Activated CD4-positive, alpha-beta T cell treated with anti-CD3 and anti-CD28 coated beads, Interleukin-10, Interleukin-2, amounts not matched to agents 100 ng/mL and 50 ng/mL, durations not matched to agents 16 hours and 8 hours (primary cell): ENCODE measurements at regions not wholly inside any gene's neighbourhood (a gene's known extent, or its start where the extent isn't known, plus 50 kb on each side); places are given as distances from the start of the nearest gene placed in this dataset.
"Not testable (repeated sequence)": the region's sequence is repeated elsewhere in the genome, so short reads cannot be mapped to it uniquely, and the experiment has no call there.

Source experiments
- DNase-seq: peaks from one replicate; pipeline ENCODE4 v3.0.0-alpha.2; 2020

- no peak for DNase-seq
Observed at GRCh38 chr7:69192134-69192533, 406.1 kb upstream of the AUTS2 start.

GRCh38 chr7:69193061-69193460 lies 405.2 kb upstream of the AUTS2 start:
- DNase-seq: no peak

GRCh38 chr7:69196593-69196992 lies 401.7 kb upstream of the AUTS2 start:
- DNase-seq: no peak

GRCh38 chr7:69198250-69198649 lies 400.0 kb upstream of the AUTS2 start:
- DNase-seq: no peak

- DNase-seq: no peak
Observed at GRCh38 chr7:69199041-69199440, 399.2 kb upstream of the AUTS2 start.

GRCh38 chr7:69199661-69200060 lies 398.6 kb upstream of the AUTS2 start:
- DNase-seq: no peak

- DNase-seq: no peak
Observed at GRCh38 chr7:69203871-69204270, 394.4 kb upstream of the AUTS2 start.

DNA sequence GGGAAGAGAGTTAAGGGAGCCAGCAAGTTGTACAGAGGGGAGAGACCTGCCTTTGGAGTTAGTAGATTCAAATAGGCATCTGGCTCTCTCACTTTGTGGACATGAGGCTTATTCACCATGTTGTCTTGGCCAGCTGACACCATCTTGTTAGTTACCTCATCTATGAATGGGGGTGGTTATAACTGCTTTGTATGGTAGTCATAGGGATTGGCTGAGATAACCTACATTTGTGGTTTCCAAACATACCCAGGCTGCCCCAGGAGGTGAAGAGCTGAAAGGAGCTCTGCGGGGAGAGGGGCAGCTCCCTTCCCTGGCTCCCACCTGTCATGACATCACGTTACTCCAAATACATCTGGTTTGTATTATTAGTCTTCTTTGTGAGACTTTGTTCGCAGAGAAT lies 393.3 kb upstream of the AUTS2 start:
- no peak for DNase-seq

DNA sequence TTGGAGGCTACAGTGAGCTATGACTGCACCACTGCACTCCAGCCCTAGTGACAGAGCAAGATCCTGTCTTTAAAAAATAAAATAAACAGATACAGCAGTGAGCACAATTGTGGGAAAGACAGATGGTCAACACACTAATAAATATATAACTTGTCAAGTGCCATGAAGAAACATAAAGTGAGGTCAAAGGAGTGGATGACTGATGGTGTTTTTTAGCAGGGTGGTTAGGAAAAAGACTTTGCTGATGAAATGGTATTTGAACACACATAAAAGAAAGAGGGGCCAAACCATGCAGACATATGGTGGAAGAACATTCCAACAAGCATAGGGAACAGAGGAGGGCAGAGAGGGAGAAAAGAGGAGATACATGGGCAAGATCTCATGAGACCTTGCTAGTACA lies 392.7 kb upstream of the AUTS2 start:
- DNase-seq: no peak

- no peak for DNase-seq
Observed at GRCh38 chr7:69208276-69208675, 390.0 kb upstream of the AUTS2 start.

GRCh38 chr7:69208848-69209247 lies 389.4 kb upstream of the AUTS2 start:
- no peak for DNase-seq

DNA sequence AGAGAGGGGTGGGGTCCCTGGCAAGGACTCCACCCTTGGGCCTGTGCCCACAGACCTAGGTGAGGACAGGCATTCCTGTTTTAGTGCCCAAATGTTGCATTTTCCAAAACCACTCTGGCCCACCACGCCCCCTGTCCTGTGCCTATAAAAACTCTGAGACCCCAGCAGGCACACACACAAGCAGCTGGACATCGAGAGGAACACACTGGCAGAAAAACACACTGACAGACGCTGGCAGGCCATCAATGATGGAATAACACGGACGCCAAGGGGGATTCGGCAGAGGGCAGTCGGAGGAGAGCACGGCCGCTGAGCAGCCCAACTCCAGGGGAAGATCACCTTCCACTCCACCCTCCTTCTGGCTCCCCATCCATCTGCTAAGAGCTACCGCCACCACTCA lies 386.9 kb upstream of the AUTS2 start:
- no peak for DNase-seq

GRCh38 chr7:69211739-69212138 lies 386.5 kb upstream of the AUTS2 start:
- no peak for DNase-seq

DNA sequence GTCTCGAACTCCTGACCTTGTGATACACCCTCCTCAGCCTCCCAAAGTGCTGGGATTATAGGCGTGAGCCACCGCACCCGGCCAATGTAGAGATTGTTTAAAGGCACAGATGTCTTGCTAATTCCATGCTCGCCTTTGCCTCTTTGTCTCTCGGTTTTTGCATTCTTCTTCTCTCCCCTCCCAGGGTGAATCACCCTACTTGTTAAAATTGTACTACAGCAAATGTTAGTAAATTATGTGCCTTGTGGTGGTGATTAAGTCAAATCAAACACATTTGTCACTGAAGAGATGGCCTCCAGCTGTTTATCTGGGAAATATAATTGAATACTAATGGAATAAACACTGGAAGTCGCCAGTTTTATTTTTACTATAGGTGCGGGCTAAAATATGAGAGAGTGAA lies 384.4 kb upstream of the AUTS2 start:
- DNase-seq: no peak

- not testable (repeated sequence) for DNase-seq
Observed at GRCh38 chr7:69215516-69215915, 382.8 kb upstream of the AUTS2 start.

DNA sequence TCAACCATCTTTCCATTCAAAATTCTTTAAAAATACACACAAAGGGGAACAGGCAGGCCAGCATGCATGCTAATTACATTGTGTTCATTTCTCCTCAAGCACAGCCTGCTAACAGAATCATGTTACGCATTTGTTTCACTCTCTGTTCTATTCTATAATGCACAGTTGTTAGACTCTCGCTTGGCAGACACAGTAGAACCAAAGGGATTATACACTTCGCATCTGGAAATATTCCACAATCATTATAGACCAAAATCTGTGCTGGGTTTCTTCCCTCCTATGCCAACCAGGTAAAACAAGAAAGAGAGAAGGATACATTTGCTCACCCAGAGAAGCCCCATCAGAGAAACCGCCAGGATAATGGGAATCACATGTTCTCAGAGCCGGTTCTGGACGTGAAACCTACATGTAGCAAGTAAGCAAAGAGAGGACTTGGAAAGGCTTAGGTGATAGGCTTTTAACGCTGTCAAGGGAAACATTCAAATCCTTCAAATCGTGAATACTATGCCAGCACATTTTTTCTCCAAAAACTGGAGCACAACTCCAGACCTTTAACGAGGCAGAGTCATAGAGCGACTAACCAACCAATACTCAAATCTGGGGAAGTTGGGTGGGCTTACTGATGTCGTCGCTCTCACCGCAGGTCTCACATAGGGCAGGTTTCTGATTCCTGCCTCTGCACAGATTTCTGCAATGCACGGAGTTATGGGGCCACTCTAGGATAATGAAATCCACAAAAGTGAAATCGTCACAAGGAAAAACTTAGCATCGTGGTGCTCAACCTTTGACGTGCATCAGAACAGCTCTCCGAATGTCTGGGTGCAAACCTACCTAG lies 380.5 kb upstream of the AUTS2 start:
- DNase-seq: no peak

DNA sequence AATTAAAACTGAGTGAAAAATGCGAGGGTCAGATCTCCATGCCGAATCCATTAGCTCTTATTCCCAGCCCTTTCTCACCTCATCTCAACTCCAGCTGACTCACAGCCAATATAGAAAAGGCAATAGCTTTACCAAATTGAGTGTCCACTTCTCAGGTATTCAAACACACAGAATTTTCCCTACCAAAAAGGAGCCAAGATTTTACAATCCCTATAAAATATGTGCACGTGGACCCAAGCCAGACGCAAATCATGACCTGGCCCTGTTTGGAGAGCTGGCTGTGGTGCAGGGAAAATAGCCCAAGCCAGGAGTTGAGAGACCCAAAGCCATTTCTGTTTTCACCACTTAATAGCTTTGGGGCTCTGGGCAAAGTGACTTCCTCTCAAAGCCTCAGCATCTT lies 379.7 kb upstream of the AUTS2 start:
- DNase-seq: no peak

DNA sequence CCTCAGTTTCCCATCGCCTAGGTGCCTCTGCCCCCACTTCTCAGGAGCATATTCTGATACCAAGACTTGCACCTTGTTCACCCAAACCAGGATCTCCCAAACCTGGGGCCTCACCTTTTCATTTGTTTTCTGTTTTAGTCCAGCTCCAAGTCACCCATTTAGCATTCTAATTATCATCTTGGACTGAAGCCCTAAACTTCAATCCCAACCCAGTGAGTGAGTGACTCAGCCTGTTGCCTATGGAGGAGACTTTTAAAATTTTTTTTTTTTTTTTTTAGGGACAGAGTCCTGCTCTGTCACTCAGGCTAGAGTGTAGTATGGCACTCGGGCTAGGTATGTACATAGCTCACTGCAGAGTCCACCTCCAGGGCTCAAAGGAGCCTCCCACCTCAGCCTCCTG lies 378.9 kb upstream of the AUTS2 start:
- no peak for DNase-seq

DNA sequence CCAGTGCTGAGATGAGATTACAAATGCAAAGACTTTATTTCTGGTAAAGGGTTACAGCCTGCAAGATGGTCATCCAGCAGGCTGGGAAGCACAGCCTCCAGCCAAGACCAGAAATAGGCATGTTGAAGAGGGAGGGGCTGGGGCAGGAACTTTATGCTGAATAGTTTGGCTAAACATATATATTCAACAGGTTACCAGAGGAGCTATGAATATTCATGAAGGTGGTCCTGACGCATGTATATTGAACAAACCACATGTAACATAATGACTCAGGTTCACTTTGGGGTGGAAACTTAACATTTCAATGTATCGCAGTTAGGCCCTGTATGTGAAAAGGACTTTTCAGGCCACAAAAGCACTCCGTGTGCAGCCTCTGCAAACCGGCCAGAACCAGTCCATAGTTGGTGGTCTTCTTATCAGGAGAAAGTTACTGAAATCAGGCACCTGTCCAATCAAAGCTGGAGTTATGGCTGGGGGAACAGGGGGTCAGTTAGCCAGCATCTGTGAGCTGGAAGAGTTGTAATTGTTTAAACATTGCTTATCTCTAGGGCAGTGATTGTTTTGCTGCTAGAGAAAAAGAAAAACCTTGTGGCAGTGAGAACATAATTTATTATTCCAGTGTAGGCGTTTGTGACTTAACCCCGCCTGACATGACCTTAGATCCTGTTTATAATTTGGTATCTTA lies 372.9 kb upstream of the AUTS2 start:
- no peak for DNase-seq

GRCh38 chr7:69228212-69228811 lies 370.0 kb upstream of the AUTS2 start:
- DNase-seq: no peak

DNA sequence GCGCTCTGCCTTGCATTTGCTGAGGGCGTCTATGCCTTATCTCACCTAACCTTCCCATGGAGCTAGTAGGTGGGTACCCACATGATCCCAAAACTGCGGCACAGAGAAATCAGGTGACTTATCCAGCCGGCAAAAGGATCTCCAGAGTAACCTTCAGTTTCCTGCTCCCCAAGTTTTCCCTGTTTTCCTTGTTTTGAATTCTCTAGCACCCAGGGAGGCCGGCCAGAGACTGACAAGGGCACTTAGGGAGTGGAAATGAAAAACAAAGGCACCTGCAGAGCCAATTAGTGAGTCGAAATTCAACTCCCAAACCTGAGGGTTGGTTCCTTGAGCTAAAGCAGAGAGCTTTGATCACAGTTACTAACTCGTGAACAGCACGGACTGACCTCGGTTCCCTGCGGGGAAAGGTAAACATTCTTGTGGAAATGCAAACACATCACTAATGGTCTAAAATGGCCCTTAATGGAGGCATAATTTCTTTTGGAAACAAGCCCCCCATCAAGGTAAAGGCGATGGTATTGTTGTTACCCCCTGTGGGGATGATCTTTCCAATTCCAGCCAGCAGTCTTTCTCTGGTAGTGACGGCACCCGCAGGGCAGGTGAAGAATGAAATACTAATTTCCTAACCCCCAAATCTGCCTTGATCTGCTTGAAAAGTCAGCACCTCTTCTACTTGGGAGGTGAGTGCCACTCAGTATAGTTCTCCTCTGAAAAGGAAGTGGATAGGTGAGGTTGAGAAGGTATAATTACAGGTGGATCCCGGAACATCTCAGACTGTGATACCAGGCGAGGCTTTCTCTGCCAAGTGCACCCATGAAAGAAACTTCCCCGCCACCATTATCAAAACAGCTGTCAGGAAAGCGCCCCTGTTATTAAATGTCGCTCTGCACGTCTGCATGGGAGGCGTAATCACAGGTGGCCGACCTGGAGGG lies 365.6 kb upstream of the AUTS2 start:
- no peak for DNase-seq

DNA sequence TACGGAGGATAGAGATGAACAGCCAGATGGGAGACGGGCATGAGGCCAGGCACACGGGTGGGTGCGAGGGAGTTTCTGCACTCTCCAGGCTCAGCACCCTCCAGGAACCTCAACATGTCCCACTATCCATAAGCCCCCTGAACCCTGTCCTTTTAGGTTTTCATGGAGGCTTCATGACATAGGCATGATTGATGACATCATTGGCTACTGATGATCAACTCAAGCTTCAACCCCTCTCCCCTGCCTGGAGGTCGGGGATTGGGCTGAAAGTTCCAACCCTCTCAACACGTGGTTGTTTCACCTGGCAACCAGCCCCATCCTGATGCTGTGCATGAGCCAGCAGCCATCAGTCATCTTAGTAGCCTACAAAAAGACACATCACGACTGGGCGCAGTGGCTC lies 360.7 kb upstream of the AUTS2 start:
- DNase-seq: no peak

GRCh38 chr7:69243016-69243415 lies 355.3 kb upstream of the AUTS2 start:
- no peak for DNase-seq
